ENCODE measurements at regions not wholly inside any gene's neighbourhood (a gene's known extent, or its start where the extent isn't known, plus 50 kb on each side); places are given as distances from the start of the nearest gene placed in this dataset.
"Not testable (repeated sequence)": the region's sequence is repeated elsewhere in the genome, so short reads cannot be mapped to it uniquely, and the experiment has no call there.

- DNase-seq, result no peak
Observed at GRCh38 chr3:153032891-153033290, 129.1 kb upstream of the RAP2B start.

- DNase-seq, result no peak
Observed at GRCh38 chr3:153036846-153037245, 125.2 kb upstream of the RAP2B start.

- DNase-seq, result no peak
Observed at GRCh38 chr3:153038367-153038766, 123.7 kb upstream of the RAP2B start.

- DNase-seq, result no peak
Observed at GRCh38 chr3:153038779-153039178, 123.2 kb upstream of the RAP2B start.

GRCh38 chr3:153041181-153041580, 120.8 kb upstream of the RAP2B start:
- DNase-seq, result no peak

GRCh38 chr3:153042088-153042487, 119.9 kb upstream of the RAP2B start:
- DNase-seq, result no peak

- no peak for DNase-seq
Observed at GRCh38 chr3:153043729-153044328, 118.2 kb upstream of the RAP2B start.

- no peak for DNase-seq
Observed at GRCh38 chr3:153045150-153045549, 116.9 kb upstream of the RAP2B start.

GRCh38 chr3:153050978-153051377, 111.0 kb upstream of the RAP2B start:
- DNase-seq, result no peak

GRCh38 chr3:153051427-153052095, 110.5 kb upstream of the RAP2B start:
- no peak for DNase-seq

GRCh38 chr3:153052096-153052460, 109.9 kb upstream of the RAP2B start:
- DNase-seq, result no peak

GRCh38 chr3:153055217-153055616, 106.8 kb upstream of the RAP2B start:
- no peak for DNase-seq

- DNase-seq, result no peak
Observed at GRCh38 chr3:153055779-153056178, 106.2 kb upstream of the RAP2B start.

- DNase-seq, result not testable (repeated sequence)
Observed at GRCh38 chr3:153058031-153058688, 103.9 kb upstream of the RAP2B start.

- DNase-seq, result no peak
Observed at GRCh38 chr3:153060346-153060745, 101.7 kb upstream of the RAP2B start.

GRCh38 chr3:153061938-153062528, 100.0 kb upstream of the RAP2B start:
- DNase-seq, result no peak

GRCh38 chr3:153063337-153063736, 98.7 kb upstream of the RAP2B start:
- DNase-seq, result no peak

- DNase-seq, result no peak
Observed at GRCh38 chr3:153066983-153067382, 95.0 kb upstream of the RAP2B start.

- no peak for DNase-seq
Observed at GRCh38 chr3:153069598-153070510, 92.2 kb upstream of the RAP2B start.

GRCh38 chr3:153070511-153070868, 91.5 kb upstream of the RAP2B start:
- DNase-seq, result no peak

GRCh38 chr3:153072382-153072781, 89.6 kb upstream of the RAP2B start:
- no peak for DNase-seq

- DNase-seq, result no peak
Observed at GRCh38 chr3:153072856-153073255, 89.2 kb upstream of the RAP2B start.

- no peak for DNase-seq
Observed at GRCh38 chr3:153073636-153074035, 88.4 kb upstream of the RAP2B start.

All from CD4-positive, alpha-beta T cell treated with Interleukin-17A for 1 hour (primary cell).